Activated CD8-positive, alpha-beta memory T cell treated with anti-CD3 and anti-CD28 coated beads, Interleukin-2, amount 50 U/mL, for 4 hours (primary cell): ENCODE measurements at regions not wholly inside any gene's neighbourhood (a gene's known extent, or its start where the extent isn't known, plus 50 kb on each side); places are given as distances from the start of the nearest gene placed in this dataset.
A peak's percentile ranks its signal among the peaks of the same experiment; 100 is the strongest.

Experiments
- DNase-seq: peaks from one replicate; pipeline ENCODE4 v3.0.0-alpha.2; 2020

DNA sequence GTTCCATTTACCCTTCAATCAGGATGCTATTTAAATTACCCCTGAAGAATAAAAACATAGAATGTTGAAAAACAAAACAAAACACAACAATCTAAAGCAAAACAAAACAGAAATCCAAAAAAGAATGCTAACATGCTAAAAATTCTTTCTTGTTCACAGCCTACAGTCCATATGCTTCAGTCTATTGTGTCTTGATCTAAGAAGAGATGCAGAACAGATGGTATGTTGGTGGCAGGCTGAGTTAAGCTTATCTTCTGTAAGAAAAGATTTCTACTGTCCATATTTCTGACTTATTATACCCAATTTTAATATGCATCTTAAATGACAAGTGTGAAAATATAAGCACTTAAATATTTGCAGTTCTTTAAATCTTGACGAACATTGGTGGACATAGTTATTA lies 356.1 kb upstream of the SLITRK1 start:
- no peak for DNase-seq

DNA sequence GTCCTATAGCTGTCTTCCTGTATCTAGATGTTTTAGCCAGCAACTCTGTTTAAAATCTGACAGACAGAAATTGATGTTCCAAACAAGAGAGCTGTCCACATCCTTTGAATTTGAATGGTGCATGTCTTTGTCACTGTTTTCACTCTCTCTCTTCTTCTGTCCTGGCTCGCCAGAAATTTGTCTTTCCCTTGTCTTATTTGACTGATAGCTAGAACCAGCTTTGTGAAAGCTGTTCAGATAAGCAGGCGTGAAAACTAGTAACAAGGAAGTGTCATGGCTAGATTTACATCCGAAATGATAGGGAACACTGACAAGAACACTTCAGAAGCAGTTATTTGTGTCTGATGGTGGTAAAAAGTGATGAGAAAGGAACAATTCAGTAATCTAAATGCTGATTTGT lies 354.9 kb upstream of the SLITRK1 start:
- DNase-seq = no peak

DNA sequence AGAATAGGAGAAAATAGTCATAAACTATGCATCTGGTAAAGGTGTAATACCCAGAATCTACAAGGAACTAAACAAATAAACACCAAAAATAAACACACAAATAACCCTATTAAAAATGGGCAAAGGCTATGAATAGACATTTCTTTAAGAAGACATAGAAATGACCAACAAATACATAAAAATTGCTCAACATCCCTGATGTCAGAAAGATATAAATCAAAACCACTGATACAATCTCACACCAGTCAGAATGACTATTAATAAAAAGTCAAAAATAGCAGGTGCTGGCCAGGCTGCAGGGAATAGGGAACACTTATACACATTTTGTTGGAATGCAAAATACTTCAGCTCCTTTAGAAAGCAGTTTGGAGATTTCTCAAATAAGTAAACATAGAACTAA lies 352.1 kb upstream of the SLITRK1 start:
- no peak for DNase-seq

DNA sequence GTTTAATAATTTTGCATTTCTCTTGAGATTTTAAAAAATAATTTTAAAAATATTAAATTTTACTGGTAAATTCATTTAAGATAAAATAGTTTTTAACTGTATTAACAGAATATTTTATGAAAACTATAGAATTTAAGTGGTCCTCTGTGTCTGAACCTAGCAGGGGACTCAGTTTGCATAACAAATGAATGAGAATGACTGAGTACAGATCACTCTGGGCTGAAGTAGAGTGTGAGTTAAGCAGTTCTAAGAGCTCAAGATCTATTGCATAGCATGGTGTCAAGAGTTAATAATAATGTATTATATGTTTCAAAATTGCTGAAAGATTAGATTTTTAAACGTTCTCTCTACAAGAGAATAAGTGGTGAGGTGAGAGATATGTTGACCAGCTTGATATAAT lies 348.3 kb upstream of the SLITRK1 start:
- DNase-seq = no peak

DNA sequence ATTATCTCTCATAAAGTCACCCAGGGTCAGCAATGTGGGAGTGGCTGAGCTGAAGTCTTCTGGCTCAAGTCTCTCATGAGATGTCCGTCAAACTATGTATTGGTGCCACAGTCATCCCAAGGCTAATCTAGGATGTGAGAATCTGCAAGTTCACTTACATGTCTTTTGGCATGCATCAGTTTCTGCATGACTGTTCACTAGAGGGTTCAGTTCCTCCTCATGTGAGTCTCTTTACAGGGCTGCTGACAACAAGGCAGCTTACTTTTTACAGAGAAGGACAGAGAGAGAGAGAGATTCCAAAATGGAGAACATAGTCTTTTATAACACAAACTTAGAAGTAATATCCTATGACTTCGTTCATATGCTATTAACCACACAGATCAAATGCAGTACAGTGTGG lies 328.8 kb upstream of the SLITRK1 start:
- DNase-seq = no peak

DNA sequence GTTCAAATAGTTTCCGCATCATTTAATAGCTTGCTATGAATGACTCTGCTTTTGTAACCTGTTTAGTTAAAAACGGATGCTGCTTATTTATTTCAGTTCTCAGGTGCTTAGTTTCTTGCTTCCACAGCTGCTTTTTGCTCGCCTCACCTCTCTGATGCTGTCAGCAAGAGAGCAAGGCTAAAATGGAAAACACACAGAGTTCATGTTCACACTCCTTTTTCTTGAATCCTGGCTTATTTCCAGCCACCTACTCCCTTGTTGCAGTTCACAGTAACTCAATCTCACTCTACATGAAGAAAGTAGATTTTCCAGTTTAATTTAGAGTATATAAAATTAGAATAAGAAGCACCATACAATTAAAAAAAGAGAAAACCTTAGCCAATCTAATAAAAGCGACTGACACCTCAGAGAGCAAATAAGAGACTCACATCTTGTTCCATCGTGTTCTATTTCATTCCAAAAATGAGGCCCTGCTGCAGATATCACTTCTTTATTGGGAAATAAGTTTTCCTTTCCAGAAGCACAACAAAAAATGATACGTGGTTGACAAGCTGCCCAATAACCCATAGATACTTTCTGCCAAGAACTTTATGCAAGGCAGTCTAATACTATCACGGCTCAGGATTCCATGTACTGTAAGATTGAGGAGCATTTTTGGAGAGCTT lies 326.1 kb upstream of the SLITRK1 start:
- no peak for DNase-seq

DNA sequence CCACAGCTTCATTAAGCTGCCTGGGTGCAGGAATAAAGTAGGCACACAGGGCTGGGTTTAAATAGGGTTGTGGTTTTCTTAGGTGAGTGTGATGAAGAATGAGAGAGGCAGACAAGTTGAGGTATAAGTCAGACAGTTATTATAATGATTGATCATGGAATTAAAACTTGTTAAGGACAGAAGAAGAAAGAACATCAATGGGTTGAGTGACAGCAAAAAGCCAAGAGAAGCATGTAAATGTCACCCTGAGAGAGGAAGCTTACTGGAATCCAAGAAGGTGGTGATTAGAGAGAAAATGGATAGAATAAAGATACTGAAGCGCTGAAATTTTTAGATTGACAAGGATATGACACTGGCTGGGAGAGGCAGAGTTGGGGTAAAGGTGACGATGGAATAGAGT lies 325.2 kb upstream of the SLITRK1 start:
- DNase-seq = no peak

DNA sequence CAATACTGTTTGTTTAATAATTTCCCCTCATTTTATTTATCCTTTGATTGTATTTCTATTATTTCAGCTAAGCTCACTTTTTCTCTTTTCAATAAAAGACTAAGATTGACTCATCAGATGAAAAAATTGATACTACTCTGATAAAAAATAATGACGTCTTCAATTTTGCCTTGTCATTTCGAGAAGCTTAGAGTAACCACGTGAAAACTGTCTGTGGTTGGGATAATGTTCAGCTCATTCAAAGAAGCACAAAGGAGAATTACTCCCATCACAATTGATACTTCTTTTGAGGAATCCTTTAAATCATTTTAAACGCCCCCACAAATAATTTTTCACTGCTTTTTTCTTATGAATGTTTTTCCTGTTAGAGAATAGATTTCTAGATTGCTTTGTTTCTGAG lies 318.7 kb upstream of the SLITRK1 start:
- DNase-seq = no peak

DNA sequence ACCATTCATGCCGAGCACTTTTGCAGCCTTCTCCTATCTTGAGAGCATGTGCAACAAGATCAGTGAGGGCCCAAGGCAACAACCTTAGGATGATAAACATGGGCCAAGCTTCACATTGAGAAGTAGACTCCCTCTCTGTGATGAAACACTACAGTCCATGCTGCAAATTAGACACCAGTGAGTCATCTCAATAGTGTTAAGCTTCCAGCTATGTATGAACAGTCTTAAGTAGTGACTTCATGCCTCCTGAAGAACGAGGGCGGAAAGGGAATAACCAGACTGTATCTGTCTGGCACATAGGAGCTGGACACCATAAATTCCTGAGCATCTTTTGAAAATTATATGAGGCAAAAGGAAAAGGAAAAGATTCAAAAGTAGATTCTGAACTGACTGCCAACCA lies 309.9 kb upstream of the SLITRK1 start:
- no peak for DNase-seq

DNA sequence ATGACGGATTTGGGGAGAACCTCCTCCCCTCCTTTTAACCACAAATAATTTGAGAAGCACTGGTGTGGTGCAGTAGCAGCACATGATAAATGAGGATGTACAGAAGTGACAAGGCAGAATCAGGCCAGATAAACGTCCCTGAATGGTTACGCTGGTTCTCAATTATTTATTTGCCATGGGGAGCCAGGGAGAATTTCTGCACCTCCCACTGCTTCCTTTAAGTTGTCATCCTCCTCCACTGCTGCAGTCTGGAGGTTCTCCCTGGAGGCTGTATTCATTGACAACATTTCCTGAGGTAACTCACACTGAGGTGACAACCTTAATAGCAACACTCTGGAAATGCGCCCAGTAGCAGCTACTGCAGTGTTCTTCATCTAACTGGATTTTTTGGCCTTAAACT lies 308.9 kb upstream of the SLITRK1 start:
- DNase-seq = no peak

DNA sequence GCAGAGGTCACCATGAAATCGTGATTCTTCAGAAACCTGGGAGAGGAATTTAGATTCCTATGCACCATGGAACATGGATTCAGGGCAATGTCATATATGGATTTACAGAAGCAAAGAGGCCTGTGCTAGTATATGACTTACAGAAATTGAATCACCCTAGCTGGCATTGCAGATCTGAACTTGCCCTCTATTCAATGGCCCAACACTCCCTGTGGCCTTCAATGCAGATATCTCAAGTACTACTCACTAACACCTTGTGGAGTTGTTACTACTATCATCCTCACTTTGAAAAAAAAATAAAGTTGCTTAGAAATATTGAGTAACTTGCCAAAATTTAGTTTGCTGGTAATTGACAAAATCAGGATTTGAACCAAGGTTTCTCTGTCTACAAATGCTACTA lies 305.4 kb upstream of the SLITRK1 start:
- DNase-seq = no peak

DNA sequence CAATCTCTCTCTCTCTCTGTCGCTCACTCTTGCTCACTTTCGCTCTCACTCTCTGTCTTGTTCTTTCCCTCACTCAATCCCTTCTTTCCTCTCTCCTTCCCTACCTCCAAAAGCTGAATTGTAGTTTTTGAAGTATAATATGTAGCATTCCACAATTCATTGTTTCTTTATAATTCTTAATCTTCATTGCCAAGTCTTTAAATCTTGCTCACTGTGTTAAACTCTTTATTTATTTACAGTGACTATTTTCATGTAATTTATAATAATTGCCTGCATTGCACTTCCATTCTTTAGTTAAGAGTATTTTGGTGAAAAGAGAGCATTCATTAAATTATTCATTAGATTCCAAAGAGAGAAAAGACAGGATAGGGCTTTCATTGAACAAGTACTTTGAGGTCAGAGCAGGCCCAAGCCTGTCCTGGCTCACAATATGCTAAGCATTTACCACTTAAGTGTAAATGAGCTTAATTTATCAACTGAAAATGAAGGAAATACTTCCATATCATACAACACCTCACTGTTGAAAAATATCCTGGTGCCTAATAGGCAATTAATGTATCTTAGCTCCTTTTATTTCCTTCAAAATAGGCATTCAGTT lies 257.4 kb upstream of the SLITRK1 start:
- no peak for DNase-seq

DNA sequence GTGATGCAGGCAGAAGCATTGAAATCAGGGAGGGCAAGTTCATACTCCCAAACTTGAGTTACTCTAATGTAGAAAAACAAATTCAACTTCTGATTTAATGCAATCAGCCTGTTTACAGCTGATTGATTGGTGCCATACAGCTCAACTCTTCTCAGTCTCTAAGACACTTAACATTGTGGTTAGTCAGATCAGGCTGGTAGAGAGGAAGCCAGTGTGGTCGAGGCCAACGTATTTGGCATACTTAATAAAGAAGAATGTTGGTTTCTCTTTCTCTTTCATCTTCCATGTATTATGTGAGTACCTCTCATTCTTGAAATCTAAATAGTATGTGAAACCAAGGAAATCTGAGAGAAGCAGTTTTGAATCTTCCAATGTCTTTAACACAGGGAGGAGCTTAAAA lies 255.0 kb upstream of the SLITRK1 start:
- peak; percentile 41 for DNase-seq

DNA sequence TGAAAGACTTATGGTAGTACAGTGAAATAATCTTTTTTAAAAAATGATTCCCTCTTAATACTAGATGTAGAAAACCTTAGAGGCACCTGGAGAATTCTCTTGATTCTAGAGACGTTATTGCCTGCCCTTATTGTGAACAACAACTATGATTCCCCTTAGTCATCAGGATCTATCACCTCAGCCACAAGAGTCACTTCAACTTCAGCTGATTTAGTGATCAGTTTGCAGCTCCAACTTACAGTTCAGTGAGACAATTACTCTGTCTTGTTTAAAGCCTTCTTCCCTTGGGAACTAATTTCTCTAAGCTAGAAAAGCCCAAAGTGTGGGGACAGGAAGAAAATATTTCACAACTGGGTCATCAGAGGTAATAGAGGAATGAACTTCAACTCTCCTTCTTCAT lies 254.3 kb upstream of the SLITRK1 start:
- no peak for DNase-seq

DNA sequence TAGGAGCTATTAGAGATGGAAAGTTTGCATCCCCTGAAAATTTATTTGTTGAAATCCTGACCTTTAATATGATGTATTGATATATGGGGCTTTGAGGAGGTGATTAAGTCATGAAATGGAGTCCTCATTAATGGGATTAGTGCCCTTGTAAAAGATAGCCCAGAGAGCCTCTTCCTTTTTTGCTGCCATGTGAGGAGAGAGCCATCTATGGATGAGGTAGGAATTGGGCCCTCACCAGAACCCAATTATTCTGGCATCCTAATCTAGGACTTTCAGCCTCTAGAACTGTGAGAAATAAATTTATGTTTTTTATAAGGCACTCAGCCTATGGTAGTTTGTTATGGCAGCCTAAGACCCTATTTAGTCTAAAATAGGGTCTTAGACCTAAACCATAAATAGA lies 250.2 kb upstream of the SLITRK1 start:
- DNase-seq = no peak

DNA sequence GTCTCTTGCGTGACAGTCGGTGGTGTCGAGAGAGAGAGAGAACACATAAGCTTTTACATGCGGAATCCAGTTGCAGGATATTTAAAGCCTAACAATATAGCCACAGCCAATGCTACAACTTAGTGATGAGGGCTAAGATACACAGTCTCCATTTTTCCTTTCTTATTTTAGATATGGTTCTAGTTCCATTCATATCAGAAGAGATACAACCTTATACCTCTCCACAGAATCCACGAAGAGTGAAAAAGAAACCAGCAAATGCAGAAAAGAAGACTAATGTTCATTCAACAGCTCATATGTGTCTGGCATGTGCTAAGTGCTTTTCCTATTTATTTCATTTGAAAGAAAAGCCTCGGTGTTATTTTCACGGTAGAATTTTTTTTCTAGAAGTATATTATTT lies 249.0 kb upstream of the SLITRK1 start:
- DNase-seq = no peak

DNA sequence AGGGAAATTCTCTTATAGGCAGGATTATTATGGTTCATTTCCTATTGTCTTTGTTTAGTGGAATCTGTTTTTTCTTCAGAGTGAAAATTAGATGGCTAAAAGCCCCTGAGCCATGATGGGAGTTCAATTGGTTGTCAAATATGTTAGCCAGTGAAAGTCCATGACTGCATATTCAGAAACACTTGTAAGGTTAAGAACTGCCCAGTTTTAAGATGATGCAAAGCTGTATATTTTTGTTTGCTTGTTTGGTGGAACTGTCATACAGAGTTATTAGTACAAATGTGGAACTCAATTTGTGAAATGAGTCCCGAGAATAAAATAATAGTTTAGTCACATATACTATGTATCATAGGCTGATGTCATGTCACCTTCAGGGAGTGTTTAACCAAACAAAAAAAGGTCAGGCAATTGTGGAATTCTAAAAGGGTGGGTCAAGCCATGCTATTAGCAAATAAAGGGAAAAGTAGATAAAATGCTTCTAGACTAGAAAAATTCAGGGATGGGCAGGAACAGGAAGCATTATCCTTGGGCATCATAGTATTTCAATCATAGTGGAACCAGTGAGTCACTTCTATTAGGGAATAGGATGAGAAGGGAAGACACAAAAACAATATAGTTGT lies 248.3 kb upstream of the SLITRK1 start:
- DNase-seq = no peak

DNA sequence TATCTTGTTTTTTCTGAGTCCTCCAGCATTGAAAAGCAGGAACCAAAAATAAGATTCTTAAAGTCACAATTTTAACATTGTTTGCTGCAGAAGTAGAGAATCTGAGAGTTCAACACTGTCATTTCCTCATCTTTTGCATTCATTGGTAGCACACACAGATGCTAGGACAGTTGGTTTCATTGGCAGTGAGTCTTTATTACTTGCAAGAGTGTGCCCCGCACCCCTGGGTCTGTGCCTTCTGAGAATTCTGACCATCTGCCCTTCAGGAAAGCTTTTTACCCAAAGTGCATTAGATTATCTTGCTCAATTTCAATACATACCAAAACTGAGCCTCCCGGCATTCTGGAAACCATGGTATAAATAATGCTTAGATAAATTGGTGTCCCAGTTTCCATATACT lies 247.7 kb upstream of the SLITRK1 start:
- no peak for DNase-seq

DNA sequence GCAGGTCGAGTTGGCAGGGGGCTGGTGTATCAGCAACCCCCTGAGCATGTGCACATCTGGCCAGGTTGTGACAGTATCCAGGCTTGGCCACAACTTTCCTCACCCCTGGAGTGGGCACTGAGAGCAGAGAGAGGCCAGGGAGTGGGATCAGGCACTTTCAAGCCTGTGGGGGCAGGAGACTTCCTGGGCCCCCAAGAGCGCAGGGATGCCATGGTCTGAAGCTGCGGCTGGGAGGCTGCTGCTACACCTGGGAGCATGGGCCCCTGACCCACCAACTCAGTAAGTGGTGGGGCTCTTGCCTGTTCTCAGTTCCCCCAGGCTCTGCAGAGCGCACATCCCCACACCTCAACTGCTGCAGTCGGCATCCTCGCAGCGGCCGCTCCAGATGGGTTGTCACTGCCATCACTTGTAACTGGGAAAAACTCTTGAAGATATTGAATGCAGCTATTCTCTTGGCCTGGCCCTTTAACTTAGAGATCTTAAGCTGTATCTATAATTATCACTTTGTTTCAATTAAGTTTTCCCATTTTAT lies 245.4 kb upstream of the SLITRK1 start:
- no peak for DNase-seq

DNA sequence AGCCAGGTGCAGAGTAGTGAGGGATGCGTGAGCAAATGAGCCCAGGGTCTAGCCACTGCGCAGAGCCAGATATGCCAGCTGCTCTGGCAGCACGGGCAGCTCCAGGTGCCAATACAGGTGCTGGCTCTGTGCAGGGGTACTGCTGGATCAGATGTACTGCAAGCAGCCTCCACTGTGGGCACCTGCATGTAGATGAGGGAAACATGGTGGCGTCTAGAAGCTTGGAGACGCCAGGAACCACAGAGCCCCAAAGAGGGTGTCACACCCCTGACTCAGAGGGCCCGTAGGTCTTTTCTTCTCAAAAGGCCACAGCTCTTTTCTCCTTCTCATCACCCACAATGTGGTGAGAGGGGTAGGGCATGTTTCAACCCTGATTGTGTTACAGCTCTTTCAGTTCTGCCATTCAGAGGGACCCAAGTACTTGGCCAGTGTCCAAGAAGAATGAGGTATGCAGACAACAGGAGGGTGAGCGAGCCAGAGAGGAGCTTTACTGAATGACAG lies 244.4 kb upstream of the SLITRK1 start:
- peak; percentile 13 for DNase-seq

DNA sequence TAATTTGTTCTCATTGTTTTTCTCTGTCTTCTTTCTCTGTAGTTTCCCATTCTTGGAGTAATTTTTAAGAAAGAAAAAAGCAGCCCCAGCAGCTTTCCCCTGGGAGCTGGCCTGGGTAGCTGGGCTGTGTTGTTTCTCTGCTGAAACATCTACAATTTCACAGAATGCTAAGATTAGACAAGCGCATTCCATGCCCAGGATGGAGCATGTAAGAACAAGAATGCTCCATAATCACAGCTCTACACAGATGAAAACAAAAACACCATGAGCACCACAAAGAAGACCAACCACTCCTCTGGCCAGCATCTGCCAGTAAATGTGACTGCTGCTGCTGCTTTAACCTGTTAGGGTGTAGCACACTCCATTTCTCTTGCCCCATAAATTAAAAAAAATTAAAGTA lies 239.2 kb upstream of the SLITRK1 start:
- no peak for DNase-seq

DNA sequence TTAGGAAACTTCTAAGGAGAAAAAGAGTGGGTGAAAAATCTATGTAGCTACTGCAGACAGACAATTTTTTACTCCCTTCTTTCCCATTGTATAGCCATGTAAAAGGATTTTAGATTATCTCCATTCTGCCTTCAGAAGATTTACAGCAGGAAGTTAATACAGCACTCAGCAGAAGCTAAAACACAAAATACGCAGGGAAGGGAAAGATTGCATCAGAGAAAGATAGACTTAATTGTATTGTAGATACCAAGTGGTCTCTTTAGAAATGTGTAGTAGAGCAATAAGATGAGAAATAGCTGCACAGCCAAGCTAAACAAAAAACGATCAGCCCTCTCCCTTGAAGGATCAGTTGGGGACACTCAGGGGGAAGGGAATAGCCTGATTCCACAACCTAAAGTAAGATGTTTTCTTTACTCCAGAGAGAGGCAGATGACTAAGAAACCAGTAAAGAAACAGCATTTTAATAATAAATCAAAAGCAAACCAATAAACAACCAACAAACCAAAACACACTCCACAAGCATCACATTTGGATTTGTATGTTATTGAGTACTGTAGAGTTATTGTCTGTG lies 236.7 kb upstream of the SLITRK1 start:
- no peak for DNase-seq

DNA sequence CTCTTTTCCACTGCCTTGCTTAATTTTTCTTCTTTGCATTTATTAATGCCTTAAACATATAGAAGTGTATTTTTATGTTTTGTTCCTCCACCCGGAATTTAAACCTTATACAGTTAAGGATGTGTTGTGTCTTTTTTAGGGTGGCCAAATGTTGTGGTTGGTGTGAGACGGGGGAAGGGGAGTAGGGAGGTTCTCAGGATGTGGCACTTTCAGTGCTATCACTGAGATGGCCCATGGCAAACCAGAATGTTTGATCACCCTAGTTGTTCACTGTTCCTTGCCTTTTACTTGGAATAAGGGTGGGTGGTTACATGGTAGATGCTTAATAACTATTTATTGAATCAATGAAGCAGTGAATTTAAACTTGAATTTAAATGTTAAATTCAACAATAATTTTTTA lies 216.0 kb upstream of the SLITRK1 start:
- DNase-seq = no peak

DNA sequence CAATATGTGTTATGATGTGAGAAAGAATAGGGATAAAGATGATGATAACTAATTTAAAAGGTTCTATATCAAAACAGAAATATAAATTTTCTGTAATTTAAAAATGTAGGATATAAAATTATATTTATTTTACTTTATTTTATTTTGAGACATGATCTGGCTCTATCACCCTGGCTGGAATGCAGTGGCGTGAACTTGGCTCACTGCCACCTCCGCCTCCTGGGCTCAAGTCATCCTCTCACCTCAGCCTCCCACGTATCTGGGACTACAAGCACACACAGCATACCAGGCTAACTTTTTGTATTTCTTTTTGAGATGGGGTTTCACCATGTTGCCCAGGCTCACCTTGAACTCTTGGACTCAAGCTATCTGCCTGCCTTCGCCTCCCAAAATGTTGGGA lies 214.9 kb upstream of the SLITRK1 start:
- DNase-seq = no peak
